OCI-LY3 (cell line): ENCODE measurements at regions not wholly inside any gene's neighbourhood (a gene's known extent, or its start where the extent isn't known, plus 50 kb on each side); places are given as distances from the start of the nearest gene placed in this dataset.

ENCODE experiments used
- H2AFZ ChIP-seq: fragments of 200-600, 300-600 bp; shearing (Covaris generic); 2 replicates; pipeline ENCODE4 v1.6.0; 2014; ENCODE audit warnings: antibody characterized with exemption, low read depth, low read length
- H3K27ac ChIP-seq: fragments of 200-600, 300-600 bp; sonication (generic); 2 replicates; pipeline ENCODE4 v1.5.1; 2014; ENCODE audit warnings: mild to moderate bottlenecking, low read length, moderate library complexity, mixed read lengths
- H3K27me3 ChIP-seq: fragments of 200-600, 300-600 bp; sonication (generic); 2 replicates; pipeline ENCODE4 v1.6.1; 2014; ENCODE audit warnings: low read depth, low read length, mixed read lengths
- H3K36me3 ChIP-seq: fragments of 200-600, 300-600 bp; sonication (generic); replicated peaks from 2 replicates; pipeline ENCODE3; 2014; ENCODE audit warnings: low read depth, low read length, mixed read lengths
- H3K4me1 ChIP-seq: fragments of 300-600, 200-600 bp; sonication (generic); 2 replicates; pipeline ENCODE4 v1.6.1; 2014; ENCODE audit warnings: low read length, mixed read lengths
- H3K4me2 ChIP-seq: fragments of 200-600, 300-600 bp; sonication (generic); 2 replicates; pipeline ENCODE4 v1.6.1; 2014; ENCODE audit warnings: low read length, mixed read lengths
- H3K4me3 ChIP-seq: fragments of 300-600, 200-600 bp; sonication (generic); 2 replicates; pipeline ENCODE4 v1.5.1; 2014; ENCODE audit warnings: antibody characterized with exemption, mild to moderate bottlenecking, low read length, moderate library complexity
- H3K79me2 ChIP-seq: fragments of 300-600, 200-600 bp; shearing (Covaris generic); 2 replicates; pipeline ENCODE4 v1.6.1; 2014; ENCODE audit warnings: mild to moderate bottlenecking, low read length, mixed read lengths
- H3K9ac ChIP-seq: fragments of 300-600, 200-600 bp; shearing (Covaris generic); 2 replicates; pipeline ENCODE4 v1.6.0; 2014; ENCODE audit warnings: mild to moderate bottlenecking, low read length, moderate library complexity
- H3K9me3 ChIP-seq: fragments of 200-600, 300-600 bp; shearing (Covaris generic); 2 replicates; pipeline ENCODE4 v1.6.1; 2014; ENCODE audit warnings: low read length, mixed read lengths; ENCODE audit not compliant: insufficient read depth
- H4K20me1 ChIP-seq: fragments of 200-600, 300-600 bp; sonication (generic); 2 replicates; pipeline ENCODE4 v1.6.1; 2016; ENCODE audit warnings: low read length, mixed read lengths; ENCODE audit not compliant: insufficient read depth
- CTCF ChIP-seq: fragments of 200-600, 300-600 bp; sonication (generic); IDR thresholded peaks from 2 replicates; pipeline ENCODE4 v1.5.1; 2014; ENCODE audit warnings: antibody characterized with exemption, low read length, low read depth
- EZH2phosphoT487 ChIP-seq: fragments of 200-600 bp; shearing (Covaris generic); IDR thresholded peaks from 2 replicates; pipeline ENCODE4 v1.6.1; 2018; ENCODE audit warnings: antibody characterized with exemption, mixed run types, low read depth

GRCh38 chr22:34239421-34239820 lies 319.1 kb upstream of the LARGE1 start:
- Histone ChIP-seq H3K36me3 (no peaks in the 10 kb centered on the region), H2AFZ (no peak overlapping the region), H4K20me1 (no peaks in the 10 kb centered on the region), H3K27ac (no peak overlapping the region), H3K4me3 (no peak overlapping the region), H3K9me3 (no peaks in the 10 kb centered on the region), H3K4me1 (no peaks in the 10 kb centered on the region), H3K79me2 (no peaks in the 10 kb centered on the region), H3K27me3 (peaks cover 7% of the 10 kb centered on the region; the same call in 1 of the 2 replicates), H3K4me2 (no peak overlapping the region), H3K9ac (no peak overlapping the region)
- TF ChIP-seq CTCF, result no peak
- no peak for TF ChIP-seq EZH2phosphoT487

GRCh38 chr22:34243023-34243422 lies 322.7 kb upstream of the LARGE1 start:
- H3K27ac ChIP-seq, result no peak overlapping the region
- H2AFZ ChIP-seq, result no peak overlapping the region
- TF ChIP-seq CTCF (no peak), EZH2phosphoT487 (no peak)
- H3K4me2 ChIP-seq, result no peak overlapping the region
- 0 out of 2 replicates have a peak, but pooled peaks cover 6% of the 10 kb centered on the region for H3K27me3 ChIP-seq
- no peaks in the 10 kb centered on the region for H4K20me1 ChIP-seq
- H3K4me3 ChIP-seq, result no peak overlapping the region
- H3K9ac ChIP-seq, result no peak overlapping the region
- no peaks in the 10 kb centered on the region for H3K9me3 ChIP-seq
- no peaks in the 10 kb centered on the region for H3K79me2 ChIP-seq
- no peaks in the 10 kb centered on the region for H3K36me3 ChIP-seq
- H3K4me1 ChIP-seq, result no peaks in the 10 kb centered on the region

- H3K4me2 ChIP-seq, result no peak overlapping the region
- H3K79me2 ChIP-seq, result no peaks in the 10 kb centered on the region
- H4K20me1 ChIP-seq, result no peaks in the 10 kb centered on the region
- H3K4me3 ChIP-seq, result no peak overlapping the region
- H3K27me3 ChIP-seq, result 0 out of 2 replicates have a peak, but pooled peaks cover 3% of the 10 kb centered on the region
- H3K36me3 ChIP-seq, result no peaks in the 10 kb centered on the region
- no peak overlapping the region for H2AFZ ChIP-seq
- no peak overlapping the region for H3K27ac ChIP-seq
- no peak for TF ChIP-seq EZH2phosphoT487
- no peak for TF ChIP-seq CTCF
- no peak overlapping the region for H3K9ac ChIP-seq
- no peaks in the 10 kb centered on the region for H3K4me1 ChIP-seq
- no peaks in the 10 kb centered on the region for H3K9me3 ChIP-seq
Observed at GRCh38 chr22:34255042-34255441, 334.8 kb upstream of the LARGE1 start.

- peaks cover 9% of the 10 kb centered on the region; the same call in 1 of the 2 replicates for H3K27me3 ChIP-seq
- H3K4me3 ChIP-seq, result no peak overlapping the region
- no peaks in the 10 kb centered on the region for H3K9me3 ChIP-seq
- no peak overlapping the region for H3K4me2 ChIP-seq
- no peak overlapping the region for H3K9ac ChIP-seq
- H3K36me3 ChIP-seq, result no peaks in the 10 kb centered on the region
- no peak overlapping the region for H3K27ac ChIP-seq
- H2AFZ ChIP-seq, result no peak overlapping the region
- H3K4me1 ChIP-seq, result no peaks in the 10 kb centered on the region
- TF ChIP-seq CTCF, result no peak
- no peaks in the 10 kb centered on the region for H3K79me2 ChIP-seq
- no peaks in the 10 kb centered on the region for H4K20me1 ChIP-seq
Observed at GRCh38 chr22:34278121-34278520, 357.8 kb upstream of the LARGE1 start.
